IPS-15b (cell line): ENCODE measurements at regions not wholly inside any gene's neighbourhood (a gene's known extent, or its start where the extent isn't known, plus 50 kb on each side); places are given as distances from the start of the nearest gene placed in this dataset.

Experiments used
- H3K27me3 ChIP-seq: one replicate; pipeline ENCODE4 v1.6.1; 2013; ENCODE audit warnings: low read length; ENCODE audit not compliant: control insufficient read depth, insufficient read depth
- H3K36me3 ChIP-seq: one replicate; pipeline ENCODE4 v1.6.1; 2013; ENCODE audit warnings: low read length; ENCODE audit not compliant: control insufficient read depth, insufficient read depth
- H3K4me1 ChIP-seq: one replicate; pipeline ENCODE4 v1.6.1; 2013; ENCODE audit warnings: mild to moderate bottlenecking, low read length; ENCODE audit not compliant: control insufficient read depth, insufficient read depth
- H3K4me3 ChIP-seq: one replicate; pipeline ENCODE4 v1.5.1; 2013; ENCODE audit warnings: low read depth, low read length
- H3K9ac ChIP-seq: one replicate; pipeline ENCODE4 v1.6.1; 2013; ENCODE audit warnings: low read depth, mild to moderate bottlenecking, low read length
- H3K9me3 ChIP-seq: one replicate; pipeline ENCODE4 v1.6.1; 2013; ENCODE audit warnings: mild to moderate bottlenecking, low read length; ENCODE audit not compliant: control insufficient read depth, insufficient read depth

DNA sequence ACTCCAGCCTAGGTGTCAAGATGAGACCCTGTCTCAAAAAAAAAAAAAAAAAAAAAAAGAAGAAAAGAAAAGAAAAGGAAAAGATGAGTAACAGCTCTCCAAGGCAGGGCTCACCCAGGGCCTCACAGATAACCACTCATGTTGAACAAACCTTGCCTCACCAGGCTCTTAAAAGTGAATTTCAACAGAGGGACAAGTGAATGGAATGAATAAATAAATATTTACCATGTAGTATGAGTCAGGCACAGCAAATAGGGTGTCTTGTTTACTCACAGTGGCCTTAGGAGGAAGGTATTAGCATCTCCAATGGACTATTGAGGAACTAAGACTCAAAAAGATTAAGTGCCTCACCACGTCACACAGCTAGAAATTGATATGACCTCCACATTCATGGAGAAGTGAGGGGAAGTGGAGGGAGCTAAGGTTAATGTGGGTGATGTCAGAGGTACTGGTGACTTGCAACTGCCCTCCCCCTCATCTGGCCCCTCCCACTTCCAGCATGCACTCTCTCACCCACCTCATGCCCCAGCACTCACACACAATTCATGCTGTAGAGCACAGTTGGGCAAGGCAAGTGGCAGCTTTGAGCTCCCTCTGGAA is 255.5 kb downstream of the UACA start:
- Histone ChIP-seq H3K36me3 (no peaks in the 10 kb centered on the region), H3K27me3 (no peaks in the 10 kb centered on the region), H3K9me3 (no peaks in the 10 kb centered on the region), H3K4me3 (no peak overlapping the region), H3K4me1 (peaks cover 24% of the 10 kb centered on the region), H3K9ac (no peak overlapping the region)

- Histone ChIP-seq H3K9me3 (no peaks in the 10 kb centered on the region), H3K4me3 (no peak overlapping the region), H3K36me3 (no peaks in the 10 kb centered on the region), H3K4me1 (peaks cover 24% of the 10 kb centered on the region), H3K27me3 (no peaks in the 10 kb centered on the region), H3K9ac (no peak overlapping the region)
Observed at GRCh38 chr15:70505936-70506912, 257.1 kb downstream of the UACA start.

DNA sequence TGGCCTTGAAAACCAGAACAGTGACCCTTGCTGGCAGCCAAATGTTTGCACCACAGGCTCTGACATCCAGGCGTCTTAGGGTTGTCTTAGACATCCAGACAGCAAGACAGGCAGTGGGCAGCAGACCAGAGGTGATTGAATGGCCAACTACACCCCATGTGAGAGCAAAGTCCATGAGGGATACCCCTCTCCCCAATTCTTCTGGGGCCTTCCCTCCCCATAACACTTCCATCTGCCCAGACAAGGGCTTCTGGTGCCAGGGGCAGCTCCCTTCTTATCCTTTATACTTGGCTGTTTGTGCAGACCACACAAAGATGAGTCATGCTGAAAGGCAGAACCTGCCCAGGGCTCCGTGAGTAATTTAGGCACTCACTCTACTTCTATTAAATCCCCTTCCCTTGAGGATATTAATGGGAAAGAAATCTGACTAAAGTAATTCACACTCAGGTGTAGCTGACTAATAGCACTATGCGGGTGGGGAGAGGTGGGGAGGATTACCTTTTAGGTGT is 257.9 kb downstream of the UACA start:
- no peak overlapping the region for H3K4me3 ChIP-seq
- H3K4me1 ChIP-seq, result peaks cover 24% of the 10 kb centered on the region
- H3K9ac ChIP-seq, result no peak overlapping the region
- no peaks in the 10 kb centered on the region for H3K9me3 ChIP-seq
- H3K27me3 ChIP-seq, result no peaks in the 10 kb centered on the region
- no peaks in the 10 kb centered on the region for H3K36me3 ChIP-seq

DNA sequence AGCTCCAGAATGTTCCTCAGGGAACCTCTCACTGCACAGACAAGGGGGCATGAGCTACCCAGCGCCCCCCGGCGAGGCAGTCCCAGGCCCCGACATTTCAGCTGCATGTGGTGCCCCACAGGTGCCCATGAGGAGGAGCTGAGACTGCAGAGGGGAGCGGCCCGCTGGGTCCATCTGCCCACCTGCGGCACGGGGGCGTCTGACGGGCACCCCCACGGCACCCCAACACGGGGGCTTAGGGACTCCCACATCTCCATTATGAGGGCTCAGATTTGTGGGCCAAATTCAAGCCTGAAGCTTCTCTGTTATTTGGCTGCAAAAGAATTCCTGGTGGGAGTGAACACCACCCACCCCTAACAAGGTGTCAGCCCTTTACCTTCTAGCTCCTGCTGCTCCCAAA is 258.4 kb downstream of the UACA start:
- Histone ChIP-seq H3K4me1 (peaks cover 24% of the 10 kb centered on the region), H3K4me3 (no peak overlapping the region), H3K9ac (no peak overlapping the region)

DNA sequence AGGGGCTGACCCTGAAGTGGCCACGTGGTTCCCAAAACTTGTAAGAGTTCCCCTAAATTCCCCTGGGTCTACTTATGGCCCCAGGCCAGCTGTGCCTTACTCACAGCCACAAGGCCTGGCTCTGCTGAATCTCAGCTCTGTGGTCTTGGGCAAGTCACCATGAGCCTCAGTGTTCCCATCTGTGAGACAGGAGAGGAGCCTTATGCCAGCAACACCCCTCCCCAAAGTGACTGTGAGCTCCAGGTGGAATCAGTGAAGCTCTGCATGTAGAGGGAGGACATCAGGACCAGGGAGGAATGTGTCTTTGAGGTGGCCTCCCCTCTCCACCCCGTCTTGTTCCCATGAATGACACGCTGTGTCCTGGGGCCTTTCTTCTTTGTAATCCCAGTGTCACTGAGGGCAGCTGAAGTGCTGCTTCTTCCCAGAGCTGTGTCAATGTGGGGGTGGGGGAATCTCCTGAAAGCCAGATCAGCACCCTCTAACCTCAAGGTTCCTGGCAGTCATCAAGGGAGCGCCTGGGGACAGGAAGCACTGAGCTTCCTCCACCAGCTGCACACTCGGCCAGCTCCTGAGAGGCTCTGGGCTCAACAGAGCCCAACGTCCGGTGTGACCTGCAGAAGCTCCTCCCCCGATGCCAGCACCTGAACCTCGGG is 258.9 kb downstream of the UACA start:
- Histone ChIP-seq H3K4me3 (no peak overlapping the region), H3K27me3 (no peaks in the 10 kb centered on the region), H3K9me3 (no peaks in the 10 kb centered on the region), H3K4me1 (peaks cover 24% of the 10 kb centered on the region), H3K9ac (no peak overlapping the region), H3K36me3 (no peaks in the 10 kb centered on the region)

More for the DNA sequence above, 258.4 kb downstream of the UACA start:
- Histone ChIP-seq H3K36me3 (no peaks in the 10 kb centered on the region), H3K27me3 (no peaks in the 10 kb centered on the region), H3K9me3 (no peaks in the 10 kb centered on the region)

DNA sequence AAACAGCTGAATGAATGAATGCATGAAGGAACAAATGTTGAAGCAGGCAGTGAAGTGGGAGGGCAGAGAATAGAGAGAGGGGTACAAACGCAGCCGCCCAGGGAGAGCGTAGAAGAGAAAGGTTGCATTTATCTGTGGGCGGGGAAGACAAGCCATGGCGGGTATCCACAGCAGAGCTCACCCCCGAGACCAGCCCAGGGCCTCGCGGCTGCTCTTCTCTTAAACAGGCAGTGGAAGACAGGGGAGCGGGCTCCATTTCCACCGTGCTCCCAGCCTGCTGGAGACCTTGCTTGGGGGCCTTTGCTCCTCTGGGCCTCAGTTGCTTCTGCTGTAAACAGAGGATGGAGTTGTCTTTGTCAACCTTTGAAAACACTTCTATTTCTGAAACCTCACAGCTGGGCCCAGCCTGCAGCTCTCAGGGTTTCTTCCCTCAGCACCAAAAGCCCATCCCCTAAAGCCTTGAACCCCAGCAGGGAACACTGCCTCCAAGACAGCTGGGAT is 259.5 kb downstream of the UACA start:
- Histone ChIP-seq H3K9me3 (no peaks in the 10 kb centered on the region), H3K27me3 (no peaks in the 10 kb centered on the region), H3K36me3 (no peaks in the 10 kb centered on the region), H3K9ac (no peak overlapping the region), H3K4me1 (peaks cover 24% of the 10 kb centered on the region), H3K4me3 (no peak overlapping the region)

GRCh38 chr15:70503073-70503745 is 260.1 kb downstream of the UACA start:
- peaks cover 20% of the 10 kb centered on the region for H3K4me1 ChIP-seq
- H3K4me3 ChIP-seq, result no peak overlapping the region
- no peak overlapping the region for H3K9ac ChIP-seq
- no peaks in the 10 kb centered on the region for H3K36me3 ChIP-seq
- no peaks in the 10 kb centered on the region for H3K9me3 ChIP-seq
- H3K27me3 ChIP-seq, result no peaks in the 10 kb centered on the region

- Histone ChIP-seq H3K9me3 (no peaks in the 10 kb centered on the region), H3K36me3 (no peaks in the 10 kb centered on the region), H3K4me3 (no peak overlapping the region), H3K4me1 (peaks cover 18% of the 10 kb centered on the region), H3K27me3 (no peaks in the 10 kb centered on the region), H3K9ac (no peak overlapping the region)
Observed at GRCh38 chr15:70502529-70502928, 260.8 kb downstream of the UACA start.

DNA sequence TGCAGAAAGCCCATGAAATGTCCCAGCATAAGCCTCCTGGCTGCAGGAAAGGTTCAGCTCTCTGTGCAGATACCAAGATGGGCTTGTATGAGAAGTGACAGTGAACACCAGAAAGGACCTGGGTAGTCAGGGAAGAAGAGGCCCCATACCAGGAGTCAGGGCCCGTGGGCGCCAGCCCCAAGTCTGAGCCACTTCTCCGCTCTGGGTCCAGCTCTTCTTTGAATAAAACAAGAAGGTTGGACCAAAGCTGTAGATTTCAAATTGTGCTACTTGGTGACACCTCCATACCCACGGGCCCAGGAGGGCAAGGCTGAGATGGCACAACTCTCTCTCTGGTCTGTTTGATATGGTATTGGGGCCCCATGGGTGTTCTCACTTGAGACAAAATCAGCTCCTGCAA is 261.5 kb downstream of the UACA start:
- no peak overlapping the region for H3K9ac ChIP-seq

DNA sequence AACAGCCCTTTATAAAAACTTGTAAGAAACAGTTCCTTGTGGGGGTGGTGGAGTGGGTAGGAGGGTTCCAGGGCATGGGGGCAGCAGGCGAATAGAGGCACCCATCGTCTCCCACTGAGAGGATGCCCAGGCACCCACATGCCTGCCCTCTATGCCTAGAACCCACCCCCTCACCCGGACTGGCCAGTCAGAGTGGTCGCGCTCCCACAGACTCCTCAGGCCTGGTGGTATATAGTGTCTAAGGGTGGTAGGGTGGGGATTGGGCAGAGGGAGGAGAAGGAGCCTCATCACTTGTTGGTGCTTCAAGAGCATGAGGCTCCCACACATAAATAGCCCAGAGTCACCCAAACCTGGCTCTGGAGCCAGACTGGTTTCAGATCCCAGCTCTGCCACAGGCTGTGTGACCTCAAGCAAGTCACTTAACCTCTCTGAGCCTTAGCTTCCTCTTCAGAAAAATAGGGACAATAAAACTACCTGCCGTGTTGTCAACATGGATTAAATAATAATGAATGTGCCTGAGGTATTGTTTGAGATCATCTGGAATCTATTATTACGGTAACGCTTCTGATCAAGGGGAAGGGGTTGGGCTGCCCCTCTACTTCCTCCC is 262.1 kb downstream of the UACA start:
- Histone ChIP-seq H3K36me3 (no peaks in the 10 kb centered on the region), H3K9ac (no peak overlapping the region), H3K4me1 (peaks cover 17% of the 10 kb centered on the region), H3K4me3 (no peak overlapping the region), H3K9me3 (no peaks in the 10 kb centered on the region), H3K27me3 (no peaks in the 10 kb centered on the region)

More for the DNA sequence above, 261.5 kb downstream of the UACA start:
- no peaks in the 10 kb centered on the region for H3K36me3 ChIP-seq
- peaks cover 18% of the 10 kb centered on the region for H3K4me1 ChIP-seq
- no peaks in the 10 kb centered on the region for H3K27me3 ChIP-seq
- no peaks in the 10 kb centered on the region for H3K9me3 ChIP-seq
- no peak overlapping the region for H3K4me3 ChIP-seq

GRCh38 chr15:70499791-70500190 is 263.6 kb downstream of the UACA start:
- H3K9ac ChIP-seq, result no peak overlapping the region
- peaks cover 6% of the 10 kb centered on the region for H3K4me1 ChIP-seq
- no peaks in the 10 kb centered on the region for H3K9me3 ChIP-seq
- no peak overlapping the region for H3K4me3 ChIP-seq
- no peaks in the 10 kb centered on the region for H3K36me3 ChIP-seq
- no peaks in the 10 kb centered on the region for H3K27me3 ChIP-seq
